PC-9 (cell line): ENCODE measurements at regions not wholly inside any gene's neighbourhood (a gene's known extent, or its start where the extent isn't known, plus 50 kb on each side); places are given as distances from the start of the nearest gene placed in this dataset.

ENCODE experiments used
- BruUV-seq: library from RNA; stranded (reverse); fragments of 400-500 nt; replicated peaks from 2 replicates; lab custom pipeline; 2021; lab: Mats Ljungman, UMichigan
- CTCF ChIA-PET: fragments of 300-600 bp; sonication (Branson Sonifier 250); formaldehyde crosslinking; loops from one replicate; lab custom pipeline; 2022; ENCODE audit warnings: antibody characterized with exemption; lab: Charles Lee
- POLR2A ChIA-PET: fragments of 300-600 bp; sonication (Branson Sonifier 250); formaldehyde crosslinking; loops from one replicate; lab custom pipeline; 2022; ENCODE audit warnings: antibody characterized with exemption; ENCODE audit not compliant: unreplicated experiment; lab: Charles Lee
- DNase-seq, 2 experiments: peaks; one replicate each; pipeline versions ENCODE4 v3.0.0 to v3.0.0-alpha.2; 2015 to 2022; ENCODE audit warnings: mixed read lengths in 1 of 2
- H2AFZ ChIP-seq: fragments of 200-600 bp; sonication (generic); 2 replicates; pipeline ENCODE4 v1.8.1; 2017; ENCODE audit warnings: antibody characterized with exemption
- H3F3A ChIP-seq: fragments of 200-600 bp; sonication (generic); 2 replicates; pipeline ENCODE4 v1.8.1; 2017; ENCODE audit warnings: antibody characterized with exemption, mild to moderate bottlenecking, low read depth; ENCODE audit not compliant: insufficient read depth
- H3K27ac ChIP-seq: fragments of 200-600 bp; sonication (generic); 2 replicates; pipeline ENCODE4 v1.6.1; 2016; ENCODE audit warnings: mixed run types
- H3K27me3 ChIP-seq: fragments of 200-600 bp; sonication (generic); 2 replicates; pipeline ENCODE4 v1.6.1; 2016; ENCODE audit warnings: low read depth, mixed run types; ENCODE audit not compliant: insufficient read depth
- H3K36me3 ChIP-seq: fragments of 200-600 bp; sonication (generic); 2 replicates; pipeline ENCODE4 v1.6.1; 2016; ENCODE audit warnings: low read depth, mixed run types
- H3K4me1 ChIP-seq: fragments of 200-600 bp; sonication (generic); replicated peaks from 2 replicates; pipeline ENCODE4 v1.6.1; 2016; ENCODE audit warnings: mixed run types; ENCODE audit not compliant: insufficient read depth
- H3K4me2 ChIP-seq: fragments of 200-600 bp; sonication (generic); 2 replicates; pipeline ENCODE4 v1.6.1; 2017; ENCODE audit warnings: mixed run types
- H3K4me3 ChIP-seq: fragments of 200-600 bp; sonication (generic); 2 replicates; pipeline ENCODE4 v1.6.1; 2016; ENCODE audit warnings: mixed run types
- H3K79me2 ChIP-seq: fragments of 200-600 bp; sonication (generic); 2 replicates; pipeline ENCODE4 v1.6.1; 2017; ENCODE audit warnings: low read depth, mixed run types
- H3K9me2 ChIP-seq: fragments of 200-600 bp; sonication (generic); 2 replicates; pipeline ENCODE4 v1.8.1; 2017; ENCODE audit warnings: mild to moderate bottlenecking; ENCODE audit not compliant: insufficient read depth
- H3K9me3 ChIP-seq: fragments of 200-600 bp; sonication (generic); 2 replicates; pipeline ENCODE4 v1.8.1; 2016; ENCODE audit warnings: low read depth; ENCODE audit not compliant: insufficient read depth
- H4K20me1 ChIP-seq: fragments of 200-600 bp; sonication (generic); 2 replicates; pipeline ENCODE4 v1.8.1; 2017; ENCODE audit not compliant: insufficient read depth
- CTCF ChIP-seq: fragments of 200-600 bp; sonication (generic); conservative IDR thresholded peaks from 2 replicates; pipeline ENCODE4 v1.6.1; 2017; ENCODE audit warnings: mixed run types, antibody characterized with exemption, mild to moderate bottlenecking, moderate library complexity
- EZH2 ChIP-seq: fragments of 200-600 bp; sonication (generic); IDR thresholded peaks from 2 replicates; pipeline ENCODE4 v1.8.0; 2017; ENCODE audit warnings: antibody characterized with exemption, low read depth
- intact Hi-C: fragments of 100-400 bp; cut with micrococcal nuclease; formaldehyde crosslinking; loops from one replicate; pipeline ENCODE4 v1.10.0; 2022; ENCODE audit not compliant: unreplicated experiment

GRCh38 chr3:96106701-96107100 lies 707.7 kb upstream of the EPHA6 start:
- no peak for DNase-seq

More at GRCh38 chr3:96106701-96107100, 707.7 kb upstream of the EPHA6 start:
- H3F3A ChIP-seq, result no peaks in the 10 kb centered on the region
- H3K9me2 ChIP-seq, result no peaks in the 10 kb centered on the region
- no peaks in the 10 kb centered on the region for H3K27me3 ChIP-seq
- H3K27ac ChIP-seq, result no peak overlapping the region
- H3K79me2 ChIP-seq, result no peaks in the 10 kb centered on the region
- TF ChIP-seq CTCF, result no peak
- no peak for TF ChIP-seq EZH2
- H3K36me3 ChIP-seq, result no peaks in the 10 kb centered on the region
- POLR2A ChIA-PET, result no interaction called here
- no peaks in the 10 kb centered on the region for H4K20me1 ChIP-seq
- no TSS peak for BruUV-seq
- no peaks in the 10 kb centered on the region for H3K4me1 ChIP-seq
- no peak overlapping the region for H3K4me3 ChIP-seq
- H3K4me2 ChIP-seq, result no peak overlapping the region
- intact Hi-C loops, result no loop called here
- CTCF ChIA-PET, result no interaction called here
- H3K9me3 ChIP-seq, result no peaks in the 10 kb centered on the region
- H2AFZ ChIP-seq, result no peak overlapping the region
